Epithelial cell of esophagus (primary cell): ENCODE measurements at regions not wholly inside any gene's neighbourhood (a gene's known extent, or its start where the extent isn't known, plus 50 kb on each side); places are given as distances from the start of the nearest gene placed in this dataset.

Experiments
- DNase-seq: peaks from one replicate; pipeline ENCODE4 v3.0.0; 2010; ENCODE audit warnings: low read depth
- H3K4me3 ChIP-seq: 2 replicates; pipeline ENCODE4 v1.5.1; 2011; ENCODE audit warnings: mild to moderate bottlenecking, low read length, control low read depth
- TF ChIP-seq, protein P1 (sequence below): IDR thresholded peaks from 2 replicates; pipeline ENCODE4 v1.5.1; 2011; ENCODE audit warnings: low read depth, mild to moderate bottlenecking, low read length, control low read depth, inconsistent platforms; ENCODE audit not compliant: insufficient read depth; ENCODE audit errors: missing control alignments

DNA sequence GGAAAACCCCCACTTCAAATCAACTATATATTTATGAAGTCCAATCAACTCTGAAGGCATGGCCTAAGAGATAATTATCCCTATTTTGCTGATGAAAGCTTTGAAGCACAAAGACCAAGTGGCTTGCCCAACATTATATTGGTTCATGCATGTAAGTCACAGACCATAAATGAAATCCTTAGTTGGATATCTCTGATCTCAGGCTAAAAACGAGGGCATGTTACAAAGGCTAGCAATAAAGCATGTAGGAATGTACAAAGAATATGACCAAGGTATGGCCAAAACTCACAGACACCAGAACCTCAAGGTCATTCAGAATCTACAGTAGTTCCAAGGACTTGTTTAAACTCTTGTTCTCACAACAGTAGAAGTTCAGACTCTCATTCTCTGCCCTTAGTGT lies 100.2 kb upstream of the SESN3 start:
- DNase-seq = no peak
- TF ChIP-seq, protein P1, sequence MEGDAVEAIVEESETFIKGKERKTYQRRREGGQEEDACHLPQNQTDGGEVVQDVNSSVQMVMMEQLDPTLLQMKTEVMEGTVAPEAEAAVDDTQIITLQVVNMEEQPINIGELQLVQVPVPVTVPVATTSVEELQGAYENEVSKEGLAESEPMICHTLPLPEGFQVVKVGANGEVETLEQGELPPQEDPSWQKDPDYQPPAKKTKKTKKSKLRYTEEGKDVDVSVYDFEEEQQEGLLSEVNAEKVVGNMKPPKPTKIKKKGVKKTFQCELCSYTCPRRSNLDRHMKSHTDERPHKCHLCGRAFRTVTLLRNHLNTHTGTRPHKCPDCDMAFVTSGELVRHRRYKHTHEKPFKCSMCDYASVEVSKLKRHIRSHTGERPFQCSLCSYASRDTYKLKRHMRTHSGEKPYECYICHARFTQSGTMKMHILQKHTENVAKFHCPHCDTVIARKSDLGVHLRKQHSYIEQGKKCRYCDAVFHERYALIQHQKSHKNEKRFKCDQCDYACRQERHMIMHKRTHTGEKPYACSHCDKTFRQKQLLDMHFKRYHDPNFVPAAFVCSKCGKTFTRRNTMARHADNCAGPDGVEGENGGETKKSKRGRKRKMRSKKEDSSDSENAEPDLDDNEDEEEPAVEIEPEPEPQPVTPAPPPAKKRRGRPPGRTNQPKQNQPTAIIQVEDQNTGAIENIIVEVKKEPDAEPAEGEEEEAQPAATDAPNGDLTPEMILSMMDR = no peak
- H3K4me3 ChIP-seq = no peak overlapping the region

DNA sequence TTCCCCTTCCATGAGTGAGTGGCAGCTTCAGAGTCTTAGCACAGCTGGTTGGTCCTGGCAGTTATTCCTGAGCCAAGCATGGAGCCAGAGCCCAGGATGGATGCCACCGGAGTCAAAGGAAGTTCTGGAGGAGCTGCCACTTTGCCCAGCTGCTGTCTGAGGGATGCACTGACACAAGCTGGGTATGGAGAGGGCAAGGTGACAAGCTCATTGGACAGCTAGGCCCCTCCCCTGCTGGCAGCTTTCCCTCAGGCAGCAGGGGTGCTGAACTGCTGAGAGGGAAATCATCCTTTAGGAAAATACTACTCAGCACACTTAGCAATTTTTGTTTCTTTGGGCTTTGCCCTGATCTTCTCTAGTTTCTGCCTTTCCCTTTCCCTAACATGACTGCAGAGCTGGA lies 99.3 kb upstream of the SESN3 start:
- TF ChIP-seq, protein P1 = no peak
- no peak overlapping the region for H3K4me3 ChIP-seq
- DNase-seq = no peak

- peak; percentile 50 for DNase-seq
- no peak overlapping the region for H3K4me3 ChIP-seq
- TF ChIP-seq, protein P1 = no peak
These were observed 96.4 kb upstream of the SESN3 start for GRCh38 chr11:95327273-95327948.

DNA sequence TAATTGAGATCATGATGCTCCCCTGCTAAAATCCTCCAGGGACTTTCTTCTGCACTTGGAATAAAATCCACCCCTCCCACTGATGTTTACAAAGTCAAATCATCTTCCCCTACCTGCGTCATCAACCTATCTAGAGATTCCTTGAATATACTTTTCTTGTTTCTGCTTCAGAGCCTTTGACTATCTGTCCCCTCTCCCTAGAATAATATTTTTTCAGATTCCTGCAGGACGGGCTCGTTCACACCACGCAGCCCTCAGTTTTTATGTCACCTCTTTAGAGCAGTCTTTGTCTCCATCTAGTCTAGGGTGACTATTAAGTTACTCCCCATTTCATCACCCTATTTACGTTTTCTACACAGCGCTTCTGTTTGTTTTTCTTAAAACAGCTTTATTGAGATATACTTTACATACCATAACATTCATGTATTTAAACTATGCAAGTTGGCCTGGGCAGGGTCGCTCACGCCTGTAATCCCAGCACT lies 94.8 kb upstream of the SESN3 start:
- H3K4me3 ChIP-seq = no peak overlapping the region
- TF ChIP-seq, protein P1 = no peak
- DNase-seq = no peak

DNA sequence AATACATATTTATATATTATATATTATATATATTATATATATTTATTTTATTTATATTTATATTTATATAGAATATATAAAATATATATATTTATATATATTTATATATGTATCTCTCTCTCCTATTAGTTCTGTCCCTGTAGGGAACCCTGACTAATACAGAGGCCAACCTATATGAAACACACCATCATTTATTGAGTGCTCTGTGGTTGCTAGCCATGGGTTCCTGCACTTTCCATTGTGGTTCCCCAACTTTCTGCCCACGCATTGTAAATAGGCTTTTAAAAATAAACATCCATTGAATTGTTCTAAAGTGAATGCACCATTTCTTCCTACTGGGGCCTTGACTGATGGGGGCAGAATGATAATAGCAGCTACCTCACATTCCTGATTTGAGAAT lies 93.8 kb upstream of the SESN3 start:
- no peak for DNase-seq
- TF ChIP-seq, protein P1 = no peak

DNA sequence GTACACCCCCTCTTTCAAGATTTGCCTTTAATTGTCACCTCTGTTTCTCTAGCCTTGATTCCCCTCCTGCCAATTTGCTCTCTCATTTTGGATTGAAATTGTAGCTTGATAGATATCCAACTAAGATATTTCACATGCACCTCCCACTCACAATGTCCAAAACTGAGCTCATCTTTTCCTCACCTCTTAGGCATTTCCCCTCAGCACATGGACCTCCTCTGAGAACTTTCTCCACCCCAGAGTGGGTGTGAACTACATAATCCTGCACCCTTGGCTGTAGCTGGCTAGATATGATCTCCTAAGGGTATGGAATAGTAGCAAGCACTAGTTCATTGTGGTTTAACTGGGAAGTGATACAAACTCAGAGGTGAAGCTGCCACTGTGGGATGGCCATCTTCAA lies 91.5 kb upstream of the SESN3 start:
- peak; percentile 69 for DNase-seq
- TF ChIP-seq, protein P1 = no peak
- H3K4me3 ChIP-seq = no peak overlapping the region

More for the DNA sequence above, 93.8 kb upstream of the SESN3 start:
- H3K4me3 ChIP-seq = no peak overlapping the region

DNA sequence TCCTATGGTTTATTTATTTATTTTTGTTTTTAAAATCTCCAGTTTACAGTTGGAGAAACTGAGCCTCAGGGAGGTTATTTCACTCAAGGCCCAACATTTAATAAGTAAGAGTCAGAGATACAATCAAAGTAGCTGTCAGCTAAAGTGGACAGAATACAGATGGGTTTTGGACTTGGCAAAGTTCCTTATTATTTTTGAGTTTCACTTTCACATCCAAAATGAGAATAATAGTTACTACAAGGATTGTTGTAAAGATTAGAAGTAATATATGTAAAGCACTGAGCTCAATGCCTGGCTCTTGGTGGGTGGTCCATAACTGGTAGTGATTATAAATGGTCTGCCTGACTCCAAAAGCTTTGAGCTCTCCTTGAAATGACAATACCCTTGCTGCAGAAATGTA lies 87.5 kb upstream of the SESN3 start:
- no peak for DNase-seq
- TF ChIP-seq, protein P1 = no peak
- H3K4me3 ChIP-seq = no peak overlapping the region
